GM12878 (cell line): ENCODE measurements at regions not wholly inside any gene's neighbourhood (a gene's known extent, or its start where the extent isn't known, plus 50 kb on each side); places are given as distances from the start of the nearest gene placed in this dataset.

Source experiments
- EZH2 ChIP-seq: IDR thresholded peaks from 2 replicates; pipeline ENCODE4 v1.6.1; 2012; ENCODE audit warnings: low read depth, mild to moderate bottlenecking, control low read depth, inconsistent platforms, low read length, borderline replicate concordance; ENCODE audit not compliant: control insufficient read depth
- HDAC6 ChIP-seq: fragments of 200-600 bp; sonication (generic); IDR thresholded peaks from one replicate; pipeline ENCODE4 v1.8.0; 2017; ENCODE audit warnings: antibody characterized with exemption; ENCODE audit not compliant: unreplicated experiment
- SMC3 ChIP-seq: IDR thresholded peaks from 2 replicates; pipeline ENCODE4 v1.6.1; 2011; ENCODE audit warnings: low read length, improper control_type of control experiment, borderline replicate concordance
- ZNF622 ChIP-seq: fragments of 450-650 bp; IDR thresholded peaks from 2 replicates; pipeline ENCODE4 v1.6.1; 2017; ENCODE audit warnings: mild to moderate bottlenecking, inconsistent platforms
- TF ChIP-seq, protein P1 (sequence below): IDR thresholded peaks from 2 replicates; pipeline ENCODE4 v1.6.1; 2011; ENCODE audit warnings: low read depth, mild to moderate bottlenecking, low read length, moderate library complexity, borderline replicate concordance; ENCODE audit errors: extremely low read depth

DNA sequence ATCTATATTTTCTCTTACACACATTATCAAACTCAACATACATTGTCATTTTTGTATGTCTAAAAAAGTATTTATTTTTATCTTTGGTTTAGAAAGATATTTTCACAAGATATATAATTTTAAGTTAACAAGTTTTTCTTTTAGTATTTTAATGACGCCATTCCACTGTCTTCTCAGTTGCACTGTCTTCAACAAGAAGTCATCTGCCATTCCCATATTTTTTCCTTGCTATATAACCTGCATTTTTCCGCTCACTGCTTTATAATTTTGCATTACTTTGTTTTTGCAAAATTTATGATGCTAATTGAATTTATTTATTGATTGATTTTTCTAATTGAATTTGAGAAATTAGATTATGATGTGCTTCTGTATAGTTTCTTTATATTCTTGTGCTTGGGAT is 357.8 kb upstream of the RNF32 start:
- TF ChIP-seq ZNF622 (no peak), EZH2 (no peak), SMC3 (no peak), HDAC6 (no peak)
- TF ChIP-seq, protein P1, sequence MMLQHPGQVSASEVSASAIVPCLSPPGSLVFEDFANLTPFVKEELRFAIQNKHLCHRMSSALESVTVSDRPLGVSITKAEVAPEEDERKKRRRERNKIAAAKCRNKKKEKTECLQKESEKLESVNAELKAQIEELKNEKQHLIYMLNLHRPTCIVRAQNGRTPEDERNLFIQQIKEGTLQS = no peak
